NCI-H2171 treated with DMSO at 0.1 percent for 48 hours (cell line): ENCODE measurements at regions not wholly inside any gene's neighbourhood (a gene's known extent, or its start where the extent isn't known, plus 50 kb on each side); places are given as distances from the start of the nearest gene placed in this dataset.

Source experiments
- DNase-seq: peaks from one replicate; lab custom pipeline; 2025; lab: John Stamatoyannopoulos, UW

- no peak for DNase-seq
Observed at GRCh38 chr2:195606179-195606578, 50.8 kb upstream of the SLC39A10 start.

- DNase-seq: no peak
Observed at GRCh38 chr2:195604706-195605105, 52.3 kb upstream of the SLC39A10 start.

- DNase-seq: no peak
Observed at GRCh38 chr2:195603998-195604397, 53.0 kb upstream of the SLC39A10 start.

GRCh38 chr2:195603408-195603807 lies 53.6 kb upstream of the SLC39A10 start:
- DNase-seq: no peak

- DNase-seq: no peak
Observed at GRCh38 chr2:195602687-195603086, 54.3 kb upstream of the SLC39A10 start.

- DNase-seq: no peak
Observed at GRCh38 chr2:195601361-195601760, 55.7 kb upstream of the SLC39A10 start.

- DNase-seq: no peak
Observed at GRCh38 chr2:195600778-195601177, 56.2 kb upstream of the SLC39A10 start.

GRCh38 chr2:195596840-195597239 lies 60.2 kb upstream of the SLC39A10 start:
- DNase-seq: peak; percentile 3

GRCh38 chr2:195595825-195596224 lies 61.2 kb upstream of the SLC39A10 start:
- DNase-seq: no peak

- DNase-seq: no peak
Observed at GRCh38 chr2:195594919-195595694, 61.9 kb upstream of the SLC39A10 start.

- DNase-seq: no peak
Observed at GRCh38 chr2:195594248-195594647, 62.8 kb upstream of the SLC39A10 start.

- no peak for DNase-seq
Observed at GRCh38 chr2:195592105-195592504, 64.9 kb upstream of the SLC39A10 start.

- no peak for DNase-seq
Observed at GRCh38 chr2:195590861-195591205, 66.2 kb upstream of the SLC39A10 start.

GRCh38 chr2:195590199-195590860 lies 66.7 kb upstream of the SLC39A10 start:
- no peak for DNase-seq

GRCh38 chr2:195587966-195588365 lies 69.1 kb upstream of the SLC39A10 start:
- DNase-seq: no peak

- no peak for DNase-seq
Observed at GRCh38 chr2:195586062-195586714, 70.8 kb upstream of the SLC39A10 start.

GRCh38 chr2:195582188-195582587 lies 74.8 kb upstream of the SLC39A10 start:
- DNase-seq: no peak

GRCh38 chr2:195579776-195580555 lies 77.1 kb upstream of the SLC39A10 start:
- no peak for DNase-seq

- DNase-seq: peak; percentile 75
Observed at GRCh38 chr2:195575879-195576401, 81.1 kb upstream of the SLC39A10 start.

GRCh38 chr2:195575016-195575415 lies 82.0 kb upstream of the SLC39A10 start:
- DNase-seq: no peak

GRCh38 chr2:195574312-195574711 lies 82.7 kb upstream of the SLC39A10 start:
- DNase-seq: no peak
